HG02973 (cell line): ENCODE measurements at regions not wholly inside any gene's neighbourhood (a gene's known extent, or its start where the extent isn't known, plus 50 kb on each side); places are given as distances from the start of the nearest gene placed in this dataset.
A peak's percentile ranks its signal among the peaks of the same experiment; 100 is the strongest.

ENCODE experiments used
- ATAC-seq: cut with Tn5 transposase; IDR thresholded peaks from one replicate; pipeline ENCODE4 v1.9.1; 2021; ENCODE audit warnings: moderate library complexity; ENCODE audit not compliant: unreplicated experiment

DNA sequence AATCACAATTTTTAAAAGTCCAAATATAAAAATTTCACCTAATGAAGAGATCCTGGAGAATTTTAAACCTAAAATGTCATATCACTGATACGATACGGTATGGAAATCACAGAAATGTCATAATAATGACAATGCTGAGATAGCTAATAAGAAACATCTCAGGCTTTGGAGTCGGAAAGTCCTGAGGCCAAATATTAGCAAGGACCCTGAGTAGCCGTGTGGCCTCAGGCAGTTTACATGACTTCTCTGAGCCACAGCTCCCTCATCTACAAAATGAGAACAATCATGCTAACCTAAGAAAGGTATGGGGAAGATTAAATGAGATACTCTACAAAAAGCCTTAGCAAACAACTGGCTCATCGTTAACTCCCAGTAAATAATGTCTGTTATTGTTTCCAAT lies 100.9 kb upstream of the NEBL start:
- no peak for ATAC-seq

DNA sequence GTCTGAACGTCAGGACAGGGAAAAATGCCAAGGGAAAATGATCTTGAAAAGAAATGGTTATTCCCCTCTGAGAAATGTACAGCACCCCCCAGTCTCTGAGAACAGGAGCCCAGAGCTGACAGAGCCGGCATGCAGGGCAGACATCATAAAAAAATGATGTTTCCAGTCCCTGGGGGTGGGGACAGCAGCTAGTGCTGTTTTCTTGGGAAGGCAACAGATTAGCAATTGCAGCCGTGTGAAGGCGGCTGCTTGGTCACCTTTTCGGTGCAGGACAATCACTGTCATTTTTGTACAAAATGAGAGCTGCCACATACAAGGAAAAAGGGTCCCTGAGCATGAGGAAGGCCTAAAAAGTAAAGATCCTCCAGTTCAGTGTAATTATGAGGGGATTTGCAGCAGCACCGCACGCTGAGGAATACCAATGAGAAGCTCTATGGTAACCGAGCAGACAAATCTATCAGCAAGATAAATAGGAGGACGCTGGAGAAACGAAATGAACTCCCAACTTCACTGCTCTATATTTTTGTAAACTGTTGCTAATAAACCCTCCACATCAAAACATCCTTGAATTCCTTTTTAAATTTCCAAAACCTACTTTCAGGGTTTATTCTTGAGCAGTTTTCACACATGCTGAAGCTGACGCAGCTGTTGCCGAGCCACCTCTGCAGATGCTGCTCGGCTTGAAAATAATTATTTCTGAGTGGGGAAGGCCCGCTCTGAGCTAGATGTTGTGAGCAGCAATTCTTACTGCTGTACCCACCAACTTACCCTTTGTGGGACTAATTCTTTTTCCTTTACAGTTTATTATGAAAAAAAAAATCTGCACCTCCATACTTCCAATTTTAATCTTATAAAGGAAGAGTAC lies 98.2 kb upstream of the NEBL start:
- ATAC-seq, result no peak

DNA sequence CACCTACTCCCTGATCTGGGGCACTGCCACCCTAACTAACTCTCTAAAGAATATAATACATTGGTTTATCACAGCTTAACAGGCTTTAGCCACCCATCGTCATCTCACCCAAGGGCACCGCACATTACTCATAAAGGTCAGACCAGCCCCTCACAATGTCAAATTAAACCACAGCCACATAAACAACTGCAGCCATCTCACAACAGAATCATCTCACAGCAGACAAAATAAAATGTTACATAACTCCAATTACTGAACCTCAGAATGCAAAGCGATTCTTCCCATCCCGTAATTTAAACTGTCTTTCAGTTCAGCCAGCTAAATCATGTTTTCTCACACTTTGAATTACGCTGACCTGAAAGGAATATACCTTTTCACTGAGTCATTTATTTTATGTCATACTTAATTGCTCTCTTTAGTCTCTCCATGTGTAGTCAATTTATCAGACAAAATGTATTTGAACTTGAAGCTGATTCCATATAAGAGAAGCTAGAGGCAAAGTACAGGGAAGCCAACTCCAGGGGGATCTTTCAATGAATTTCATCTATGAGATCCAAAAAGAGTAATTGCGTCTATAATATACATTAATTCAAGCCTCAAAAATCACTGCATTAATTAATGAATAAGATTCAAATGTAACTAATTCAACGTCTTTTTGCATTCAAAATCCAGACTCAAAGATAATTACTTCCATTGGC lies 96.9 kb upstream of the NEBL start:
- ATAC-seq, result no peak

DNA sequence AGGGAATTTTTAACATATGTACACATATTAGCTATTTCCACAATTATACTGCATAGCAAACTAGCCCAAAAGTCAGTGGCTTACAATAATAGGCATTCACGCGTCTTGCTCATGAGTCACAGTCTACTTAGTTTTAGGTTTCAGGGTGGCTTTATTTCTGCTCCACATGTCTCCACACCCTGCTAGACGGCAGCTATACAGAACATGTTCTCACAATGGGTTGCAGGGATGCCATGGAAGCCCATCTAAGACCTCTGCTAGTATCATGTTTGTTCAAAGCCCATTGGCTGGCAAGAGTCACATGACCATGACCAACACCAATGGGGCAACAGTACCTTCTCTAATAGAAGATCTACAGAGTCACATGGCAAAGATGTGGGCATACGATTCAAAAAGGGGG lies 96.3 kb upstream of the NEBL start:
- no peak for ATAC-seq

DNA sequence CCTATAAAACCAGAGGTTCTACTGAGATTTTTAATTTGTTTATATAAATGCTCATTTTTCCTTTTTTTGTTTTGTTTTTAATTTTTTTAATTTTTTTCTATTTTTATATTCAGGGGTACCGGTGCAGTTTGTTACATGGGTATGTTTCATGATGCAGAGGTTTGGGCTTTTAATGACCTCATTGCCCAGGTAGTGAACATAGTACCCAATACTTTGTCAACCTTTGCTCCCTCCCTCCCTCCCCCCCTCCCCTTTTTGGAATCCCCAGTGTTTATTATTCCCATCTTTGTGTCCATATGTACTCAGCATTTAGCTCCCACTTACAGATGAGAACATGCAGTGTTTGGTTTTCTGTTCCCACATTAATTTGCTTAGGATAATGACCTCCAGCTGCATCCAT lies 94.4 kb upstream of the NEBL start:
- ATAC-seq, result no peak

DNA sequence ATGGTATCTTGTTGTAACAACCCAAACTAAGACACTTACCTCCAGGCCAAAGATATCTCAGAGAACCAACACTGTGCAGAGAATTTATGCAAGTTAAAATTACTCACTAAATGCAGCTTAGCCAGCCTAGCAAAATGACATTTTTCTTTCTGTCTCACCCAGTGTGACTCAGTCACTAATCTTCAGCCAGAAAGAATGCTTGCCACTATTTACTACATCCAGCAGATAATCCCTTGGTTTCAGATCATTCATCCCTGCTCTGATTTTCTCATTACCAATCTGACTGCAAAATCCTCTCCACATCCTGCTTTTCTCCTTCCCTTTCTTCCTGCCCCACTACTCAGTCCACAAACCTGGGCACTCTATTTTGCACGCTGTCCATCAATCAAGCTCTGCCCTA lies 93.5 kb upstream of the NEBL start:
- ATAC-seq, result no peak

DNA sequence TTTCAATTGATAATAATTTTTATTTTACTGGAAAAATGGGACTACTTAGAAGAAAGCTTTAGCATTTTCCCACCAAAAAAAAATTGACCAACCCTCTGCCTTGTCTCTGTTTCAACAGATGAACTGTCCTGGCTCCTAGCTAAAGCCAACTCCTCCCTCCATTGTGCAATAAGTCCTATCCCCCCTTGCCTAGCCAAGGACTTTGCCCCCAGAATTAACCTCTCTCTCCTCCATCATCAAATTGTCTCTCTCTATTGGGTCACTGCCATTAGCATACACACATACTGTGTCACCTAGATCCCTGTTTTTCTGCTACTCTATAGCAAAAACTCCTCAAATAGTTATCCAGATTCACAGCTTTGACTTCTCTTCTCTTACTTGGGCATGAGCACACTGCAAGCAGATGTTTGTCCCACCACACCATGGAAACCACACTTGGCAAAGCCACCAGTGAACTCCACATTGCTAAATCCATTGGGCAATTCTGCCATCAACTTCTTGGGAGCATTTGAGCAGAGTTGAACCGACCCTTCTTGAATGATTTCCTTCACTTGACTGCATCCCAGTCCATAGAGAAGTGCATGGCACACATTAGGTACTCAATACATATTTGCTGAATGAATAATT lies 91.4 kb upstream of the NEBL start:
- no peak for ATAC-seq

DNA sequence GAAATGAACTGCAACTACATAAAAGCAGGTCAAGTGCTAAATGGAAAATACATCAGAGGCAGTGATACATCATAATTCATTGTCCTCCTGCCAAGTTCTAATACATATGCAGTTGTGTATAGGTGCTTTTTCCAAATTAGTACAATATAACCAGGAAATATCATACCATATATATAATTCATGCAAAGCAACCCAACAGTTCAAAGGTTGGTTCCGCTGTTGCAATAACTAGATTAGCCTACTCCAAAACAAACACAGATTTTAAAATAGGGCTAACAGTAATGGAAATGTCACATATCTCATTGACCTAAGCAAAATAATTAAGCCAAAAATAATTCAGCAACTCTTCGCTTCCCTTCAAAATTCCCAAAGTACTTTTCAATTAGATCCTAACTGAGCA lies 88.9 kb upstream of the NEBL start:
- ATAC-seq, result no peak

DNA sequence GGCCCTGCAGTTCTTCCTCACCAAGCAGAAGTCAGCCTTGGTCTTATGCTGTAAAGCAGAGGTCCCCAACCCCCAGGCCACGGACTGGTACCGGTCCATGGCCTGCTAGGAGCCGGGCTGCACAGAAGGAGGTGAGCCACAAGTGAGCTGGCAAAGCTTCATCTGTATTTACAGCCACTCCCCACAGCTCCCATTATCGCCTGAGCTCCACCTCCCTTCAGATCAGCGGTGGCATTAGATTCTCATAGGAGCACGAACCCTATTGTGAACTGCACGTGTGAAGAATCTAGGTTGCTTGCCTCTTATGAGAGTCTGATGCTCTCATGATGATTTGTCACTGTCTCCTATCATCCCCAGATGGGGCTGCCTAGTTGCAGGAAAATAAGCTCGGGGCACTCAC lies 87.6 kb upstream of the NEBL start:
- ATAC-seq, result no peak

DNA sequence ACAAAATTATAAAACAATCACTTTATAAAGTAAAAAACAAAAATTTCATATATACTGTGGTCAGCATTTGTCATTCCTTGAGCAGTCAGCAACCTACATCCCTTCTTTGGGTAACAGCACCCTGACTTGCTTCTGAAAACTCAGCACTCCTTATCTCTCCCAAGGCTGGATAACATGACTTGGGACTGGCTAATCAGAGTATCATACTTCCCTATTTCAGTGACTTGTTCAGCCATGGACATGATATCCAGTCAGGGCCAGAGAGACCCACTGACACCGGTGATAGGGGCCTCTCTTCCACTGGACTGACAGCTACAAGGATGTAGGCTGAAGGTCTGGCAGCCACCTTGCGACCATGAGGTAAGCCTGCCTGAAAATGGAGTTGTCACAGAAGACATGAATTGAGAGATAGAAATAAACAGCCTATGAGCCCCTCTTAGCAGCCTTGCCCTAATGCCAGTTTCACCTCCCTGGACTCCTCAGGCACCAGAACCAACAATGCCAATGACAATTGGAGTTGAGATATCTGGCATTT lies 84.4 kb upstream of the NEBL start:
- no peak for ATAC-seq

DNA sequence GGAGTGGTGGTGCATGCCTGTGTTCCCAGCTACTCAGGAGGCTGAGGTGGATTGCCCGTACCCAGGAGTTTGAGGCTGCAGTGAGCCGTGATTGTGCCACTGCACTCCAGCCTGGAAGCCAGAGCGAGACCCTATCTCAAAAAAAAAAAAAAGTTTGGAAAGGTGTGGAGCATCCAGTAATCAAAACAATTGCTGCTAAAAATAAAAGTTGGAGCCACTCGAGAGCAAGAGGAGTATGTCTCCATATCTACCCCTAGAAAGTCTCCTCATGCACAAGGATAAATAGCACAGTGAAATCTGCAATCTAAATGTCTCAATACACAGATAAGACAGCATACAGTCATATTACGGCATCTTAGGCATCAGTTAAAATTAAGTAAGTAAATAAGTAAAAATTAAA lies 81.5 kb upstream of the NEBL start:
- ATAC-seq, result no peak

DNA sequence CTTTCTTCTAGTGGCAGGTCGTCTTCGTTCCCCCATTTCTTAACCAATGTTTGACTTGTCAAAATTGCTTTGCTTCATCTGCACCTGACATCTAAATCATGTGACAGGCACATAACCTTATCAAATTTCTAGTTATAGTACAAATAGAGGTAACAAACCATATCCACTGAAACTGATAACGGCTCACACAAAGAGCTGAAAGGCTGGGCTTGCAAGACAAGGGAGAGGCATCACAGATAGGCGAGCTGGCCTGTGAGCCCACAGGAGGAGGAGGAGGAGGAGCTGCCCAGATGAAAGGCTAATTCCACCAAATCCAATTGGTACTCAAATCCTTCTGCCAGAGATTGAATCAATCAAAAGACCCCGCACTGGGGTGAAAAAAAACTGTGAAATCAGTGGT lies 80.2 kb upstream of the NEBL start:
- no peak for ATAC-seq

DNA sequence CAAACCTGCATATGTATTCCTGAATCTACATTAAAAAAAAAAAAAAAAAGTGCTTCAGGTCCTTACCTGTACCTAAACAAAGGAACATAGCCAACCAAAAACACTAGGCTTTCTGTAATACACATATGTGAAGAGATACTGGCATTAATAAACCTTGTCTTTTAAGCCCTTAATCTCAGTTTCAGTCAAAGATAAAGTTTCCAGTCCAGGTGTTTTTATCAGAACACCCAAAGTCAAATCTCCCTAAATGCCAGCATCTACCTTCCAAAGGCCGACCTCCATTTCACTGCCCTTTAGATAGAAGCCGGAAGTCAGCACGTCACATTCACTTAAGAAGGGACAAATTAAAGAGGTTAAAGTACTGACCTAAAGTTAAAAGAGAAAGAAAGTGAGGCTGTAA lies 79.8 kb upstream of the NEBL start:
- ATAC-seq, result no peak

DNA sequence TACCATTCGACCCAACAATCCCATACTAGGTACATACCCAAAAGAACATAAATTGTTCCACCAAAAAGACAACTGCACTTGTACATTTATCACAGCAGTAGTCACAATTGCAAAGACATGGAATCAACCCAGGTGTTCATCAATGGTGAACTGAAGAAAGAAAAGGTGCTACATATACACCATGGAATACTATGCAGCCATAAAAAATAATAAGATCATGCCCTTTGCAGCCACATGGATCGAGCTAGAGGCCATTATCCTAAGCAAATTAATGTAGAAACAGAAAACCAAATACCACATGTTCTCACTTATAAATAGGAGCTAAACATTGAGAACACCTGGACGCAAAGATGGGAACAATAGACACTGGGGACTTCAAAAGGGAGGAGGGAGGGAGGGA lies 79.3 kb upstream of the NEBL start:
- ATAC-seq, result no peak

DNA sequence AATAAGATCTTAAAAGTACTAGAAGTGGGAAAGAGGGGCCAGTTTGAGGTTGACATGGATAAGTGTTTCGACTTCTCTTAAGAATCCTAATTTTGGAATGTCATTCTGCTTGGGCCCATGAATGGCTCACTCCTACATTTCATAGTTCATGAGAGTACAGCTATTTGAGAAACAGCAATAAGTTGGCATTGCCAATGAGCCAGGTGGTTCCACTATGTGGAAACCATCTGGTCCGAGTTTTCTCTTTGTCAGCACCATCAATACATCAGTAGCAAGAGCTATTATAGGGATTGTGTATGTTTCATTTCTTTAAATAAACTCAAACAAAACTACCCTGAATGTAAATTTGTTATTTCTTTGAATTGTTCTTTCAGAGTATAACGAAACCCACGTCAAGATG lies 78.1 kb upstream of the NEBL start:
- ATAC-seq, result no peak

DNA sequence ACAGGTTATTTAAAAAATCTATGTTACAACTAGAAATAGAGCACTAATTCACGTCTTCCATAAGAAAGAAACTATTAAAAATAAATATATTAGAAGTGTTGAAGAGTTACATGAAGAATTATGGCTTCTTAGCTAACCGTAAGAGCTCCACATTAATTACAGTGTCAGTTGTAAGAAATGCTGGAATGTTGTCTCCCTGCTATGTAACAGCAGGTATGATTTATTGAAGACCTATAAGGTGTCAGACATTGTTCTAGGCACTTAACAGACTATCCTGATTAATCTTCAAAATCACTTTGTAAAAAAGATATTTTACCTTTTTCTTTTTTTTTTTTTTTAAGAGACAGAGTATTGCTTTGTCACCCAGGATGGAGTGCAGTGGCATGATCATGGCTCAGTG lies 75.8 kb upstream of the NEBL start:
- no peak for ATAC-seq

DNA sequence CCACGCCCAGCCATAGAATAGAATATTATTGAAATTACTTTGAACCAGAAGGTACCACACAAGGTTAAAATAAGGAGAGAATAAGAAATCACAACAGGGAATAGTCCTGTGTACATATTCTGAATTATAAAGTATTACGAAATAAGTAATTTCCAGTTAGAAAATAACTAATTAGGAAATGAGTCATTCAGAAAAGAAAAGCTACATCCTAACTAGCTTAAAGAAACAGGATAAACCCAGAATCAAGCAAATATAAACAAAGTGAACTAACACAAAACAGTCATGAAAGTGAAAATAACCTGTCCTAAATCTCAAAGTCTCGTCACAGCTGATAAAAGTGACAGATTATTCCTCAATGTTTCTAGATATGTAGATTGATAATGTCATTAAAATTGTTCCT lies 74.8 kb upstream of the NEBL start:
- ATAC-seq, result no peak

DNA sequence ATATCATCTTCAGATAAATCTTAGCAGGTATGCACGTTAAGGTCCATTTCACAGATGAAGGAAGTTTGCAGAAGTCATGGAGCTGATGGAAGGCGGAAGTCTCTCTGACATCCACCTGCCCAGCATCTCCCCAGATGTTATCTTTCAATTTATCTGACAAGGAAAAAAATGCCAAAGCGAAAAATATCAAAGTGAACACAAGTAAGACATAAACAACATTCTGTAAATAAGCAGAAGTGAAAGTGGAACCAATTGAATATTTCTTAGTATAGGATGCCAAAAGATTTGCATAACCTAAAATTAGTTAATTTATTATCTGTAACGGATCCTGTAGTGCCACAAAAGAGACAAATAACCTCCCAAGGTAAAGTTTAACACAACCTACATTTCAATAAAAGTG lies 73.6 kb upstream of the NEBL start:
- ATAC-seq, result peak; percentile 95

DNA sequence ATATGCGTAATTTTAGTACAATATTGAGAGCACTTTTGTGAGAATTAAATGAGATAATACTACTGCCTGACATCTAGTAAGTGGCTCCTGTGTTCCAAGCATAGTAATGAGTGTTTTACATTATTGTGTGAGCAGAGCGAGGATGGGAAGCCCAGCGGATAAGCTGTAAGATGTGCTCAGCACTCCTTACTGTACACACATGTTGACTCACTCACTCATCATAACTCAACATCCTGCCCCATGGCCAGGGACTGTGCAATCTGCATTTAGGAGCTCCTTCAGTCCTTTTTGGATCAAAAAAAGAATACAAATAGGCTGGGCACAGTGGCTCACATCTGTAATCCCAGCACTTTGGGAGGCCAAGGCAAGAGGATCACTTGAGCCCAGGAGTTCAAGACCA lies 72.9 kb upstream of the NEBL start:
- ATAC-seq, result no peak

DNA sequence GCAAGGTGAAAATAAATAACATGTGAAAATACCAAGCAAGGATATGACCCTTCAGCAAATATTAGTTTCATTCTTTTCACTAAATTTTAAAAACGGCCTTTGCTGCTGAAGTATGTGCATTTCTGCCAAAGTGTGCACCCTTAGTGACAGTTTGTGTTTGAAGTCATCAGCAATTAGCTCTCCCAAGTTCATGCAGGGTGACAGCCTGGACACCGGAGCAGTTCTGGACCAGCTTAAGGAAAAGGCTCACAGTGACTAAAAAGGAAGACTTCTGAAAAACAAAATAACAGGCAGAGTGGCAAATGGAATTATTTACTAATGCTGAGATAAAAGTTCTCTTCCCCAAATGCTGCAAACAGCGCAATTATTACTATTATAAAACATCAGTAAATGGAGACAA lies 69.3 kb upstream of the NEBL start:
- ATAC-seq, result no peak

DNA sequence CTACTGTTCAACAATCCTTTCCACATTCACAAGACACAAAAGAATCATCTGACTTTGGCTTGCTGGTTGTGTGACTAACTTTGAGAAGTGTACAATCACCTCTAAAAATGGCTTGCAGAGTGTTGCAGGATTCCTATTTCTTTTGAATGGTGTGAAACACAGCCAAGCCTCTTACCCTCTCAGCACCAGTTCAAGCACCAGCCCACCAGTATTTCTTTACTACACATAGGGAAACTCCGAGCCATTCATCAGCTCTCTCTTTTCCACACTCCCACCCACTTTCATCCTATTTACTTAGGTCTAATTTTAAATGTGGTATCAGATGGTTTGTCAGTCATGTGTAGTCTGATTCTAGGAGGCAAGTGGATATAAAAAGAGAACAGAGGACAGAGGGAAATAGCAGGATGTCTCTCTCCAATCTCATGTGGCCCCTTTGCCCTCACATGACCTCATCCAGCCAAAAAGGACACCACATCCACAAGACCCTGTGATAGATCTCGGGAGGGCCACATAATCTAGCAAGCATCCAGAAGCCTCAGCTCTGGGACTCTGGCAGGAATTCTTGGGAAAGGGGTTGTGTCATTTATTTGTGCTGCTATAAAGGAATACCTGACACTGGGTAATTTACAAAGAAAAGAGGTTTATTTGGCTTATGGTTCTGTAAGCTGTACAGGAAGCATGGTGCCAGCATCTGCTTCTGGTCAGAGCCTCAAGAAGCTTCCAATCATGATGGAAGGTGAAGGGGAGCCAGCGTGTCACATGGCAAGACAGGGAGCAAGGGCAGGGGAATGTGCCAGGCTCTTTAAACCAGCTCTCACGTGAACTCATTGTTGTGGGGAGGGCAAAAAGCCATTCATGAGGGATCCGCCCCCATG lies 66.8 kb upstream of the NEBL start:
- ATAC-seq, result no peak
